ENCODE measurements at regions not wholly inside any gene's neighbourhood (a gene's known extent, or its start where the extent isn't known, plus 50 kb on each side); places are given as distances from the start of the nearest gene placed in this dataset.

GRCh38 chr17:13410214-13410613, 191.5 kb downstream of the HS3ST3A1 start:
- Histone ChIP-seq H3K9me3 (ENCODE audit: control extremely low read depth in 1 of 3, control insufficient read depth in 2 of 3, insufficient read depth in 1 of 3, low read length in 2 of 3) (peaks cover 0 to 3% (median 0%) of the 10 kb centered on the region in 3 donors), H3K36me3 (replicated peaks in 1 of 2; ENCODE audit: control extremely low read depth in 1 of 2, control insufficient read depth in 1 of 2, extremely low read depth in 1 of 2, insufficient read depth in 2 of 2, low read length in 1 of 2) (no peaks in the 10 kb centered on the region), H3K9ac (ENCODE audit: low read length) (no peak overlapping the region), H3K4me1 (ENCODE audit: control insufficient read depth in 2 of 2, insufficient read depth in 2 of 2, low read length in 2 of 2) (no peaks in the 10 kb centered on the region), H3K4me3 (ENCODE audit: control extremely low read depth in 1 of 5, extremely low read depth in 1 of 5, insufficient read depth in 1 of 5, low read depth in 2 of 5, low read length in 4 of 5) (no peak overlapping the region), H3K27ac (ENCODE audit: low read length in 2 of 2) (no peak overlapping the region), H3K27me3 (replicated peaks in 1 of 4; ENCODE audit: control extremely low read depth in 1 of 4, control insufficient read depth in 3 of 4, insufficient read depth in 4 of 4, low read length in 3 of 4) (no peaks in the 10 kb centered on the region), H3K4me2 (replicated peaks; ENCODE audit: low read depth, low read length, poor library complexity, severe bottlenecking) (no peak overlapping the region), H3K79me2 (ENCODE audit: control insufficient read depth, insufficient read depth, low read length) (no peaks in the 10 kb centered on the region), H4K20me1 (ENCODE audit: control insufficient read depth, insufficient read depth, low read length, poor library complexity, severe bottlenecking) (no peaks in the 10 kb centered on the region), H2AFZ (ENCODE audit: insufficient read depth, low read depth, low read length, poor library complexity, severe bottlenecking) (no peak overlapping the region)
- ATAC-seq (ENCODE audit: low read depth) (no peak), DNase-seq (no peak)
- no peaks in the 10 kb centered on the region for H3K9me3 Mint-ChIP-seq (ENCODE audit: insufficient read depth)
- POLR2A ChIA-PET, result no interaction called here
- H3K4me1 Mint-ChIP-seq, result no peaks in the 10 kb centered on the region
- CTCF ChIA-PET, result no interaction called here
- H3K27me3 Mint-ChIP-seq, result peaks cover 3% of the 10 kb centered on the region
- TF ChIP-seq EZH2 (IDR thresholded peaks at IDR 0.05; ENCODE audit: borderline replicate concordance, insufficient read depth, low read depth, low read length, poor library complexity, severe bottlenecking), result no peak
- TF ChIP-seq CTCF (IDR thresholded peaks at IDR 0.05), result no peak
- intact Hi-C loops (cut with micrococcal nuclease), result no loop called here
- no peak overlapping the region for H3K4me3 Mint-ChIP-seq
- no peak overlapping the region for H3K27ac Mint-ChIP-seq
- WGBS (ENCODE audit: insufficient coverage), result 92% methylated on average over 2 of the region's 3 CpGs

- Histone ChIP-seq H2AFZ (ENCODE audit: insufficient read depth, low read depth, low read length, poor library complexity, severe bottlenecking) (no peak overlapping the region), H3K27ac (ENCODE audit: low read length in 2 of 2) (no peak overlapping the region), H3K4me2 (replicated peaks; ENCODE audit: low read depth, low read length, poor library complexity, severe bottlenecking) (no peak overlapping the region), H3K36me3 (replicated peaks in 1 of 2; ENCODE audit: control extremely low read depth in 1 of 2, control insufficient read depth in 1 of 2, extremely low read depth in 1 of 2, insufficient read depth in 2 of 2, low read length in 1 of 2) (no peaks in the 10 kb centered on the region), H3K4me3 (ENCODE audit: control extremely low read depth in 1 of 5, extremely low read depth in 1 of 5, insufficient read depth in 1 of 5, low read depth in 2 of 5, low read length in 4 of 5) (no peak overlapping the region), H4K20me1 (ENCODE audit: control insufficient read depth, insufficient read depth, low read length, poor library complexity, severe bottlenecking) (no peaks in the 10 kb centered on the region), H3K27me3 (replicated peaks in 1 of 4; ENCODE audit: control extremely low read depth in 1 of 4, control insufficient read depth in 3 of 4, insufficient read depth in 4 of 4, low read length in 3 of 4) (no peaks in the 10 kb centered on the region), H3K9ac (ENCODE audit: low read length) (no peak overlapping the region), H3K9me3 (ENCODE audit: control extremely low read depth in 1 of 3, control insufficient read depth in 2 of 3, insufficient read depth in 1 of 3, low read length in 2 of 3) (no peaks in the 10 kb centered on the region), H3K79me2 (ENCODE audit: control insufficient read depth, insufficient read depth, low read length) (no peaks in the 10 kb centered on the region), H3K4me1 (ENCODE audit: control insufficient read depth in 2 of 2, insufficient read depth in 2 of 2, low read length in 2 of 2) (no peaks in the 10 kb centered on the region)
- Mint-ChIP-seq H3K27ac (no peak overlapping the region), H3K9me3 (ENCODE audit: insufficient read depth) (no peaks in the 10 kb centered on the region), H3K27me3 (peaks cover 3% of the 10 kb centered on the region), H3K4me3 (no peak overlapping the region), H3K4me1 (no peaks in the 10 kb centered on the region)
- DNase-seq (no peak), ATAC-seq (ENCODE audit: low read depth) (no peak)
- intact Hi-C loops (cut with micrococcal nuclease), result no loop called here
- CTCF ChIA-PET, result no interaction called here
- WGBS (ENCODE audit: insufficient coverage), result 83% methylated on average over 1 of the region's 1 CpG
- TF ChIP-seq EZH2 (IDR thresholded peaks at IDR 0.05; ENCODE audit: borderline replicate concordance, insufficient read depth, low read depth, low read length, poor library complexity, severe bottlenecking) (no peak), CTCF (IDR thresholded peaks at IDR 0.05) (no peak)
- POLR2A ChIA-PET, result no interaction called here
Observed at GRCh38 chr17:13409455-13409854, 192.3 kb downstream of the HS3ST3A1 start.
